ENCODE measurements at regions not wholly inside any gene's neighbourhood (a gene's known extent, or its start where the extent isn't known, plus 50 kb on each side); places are given as distances from the start of the nearest gene placed in this dataset.

DNA sequence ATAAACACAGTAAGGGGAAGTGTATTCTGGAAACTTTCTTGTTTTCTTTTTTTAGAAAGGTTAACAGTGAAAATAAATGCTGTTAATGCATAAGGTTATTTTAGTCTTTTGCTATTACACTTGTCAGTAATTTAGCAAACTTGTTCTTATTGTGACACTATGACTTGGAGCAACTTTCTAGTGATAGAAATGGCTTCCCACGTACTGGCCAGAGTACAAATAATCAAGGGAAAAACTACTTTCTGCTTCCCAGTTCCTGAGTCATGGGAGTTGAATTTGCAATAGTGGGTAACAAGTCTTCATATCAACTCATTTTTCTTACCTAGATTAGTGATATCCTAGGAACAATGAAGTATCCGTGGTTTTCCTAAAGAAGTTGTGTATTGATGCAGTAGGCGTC, 1072.3 kb downstream of the FLRT2 start:
- no peak for TF ChIP-seq CTCF (IDR thresholded peaks at IDR 0.05; ENCODE audit: insufficient read depth, low read depth, low read length)
- no peak for DNase-seq (ENCODE audit: low read depth)

GRCh38 chr14:86601813-86602212, 1071.9 kb downstream of the FLRT2 start:
- no peak for TF ChIP-seq CTCF (IDR thresholded peaks at IDR 0.05; ENCODE audit: insufficient read depth, low read depth, low read length)
- no peak overlapping the region for H3K4me3 ChIP-seq (ENCODE audit: low read depth, low read length)
- DNase-seq (ENCODE audit: low read depth), result no peak

More for the DNA sequence above, 1072.3 kb downstream of the FLRT2 start:
- H3K4me3 ChIP-seq (ENCODE audit: low read depth, low read length), result no peak overlapping the region

DNA sequence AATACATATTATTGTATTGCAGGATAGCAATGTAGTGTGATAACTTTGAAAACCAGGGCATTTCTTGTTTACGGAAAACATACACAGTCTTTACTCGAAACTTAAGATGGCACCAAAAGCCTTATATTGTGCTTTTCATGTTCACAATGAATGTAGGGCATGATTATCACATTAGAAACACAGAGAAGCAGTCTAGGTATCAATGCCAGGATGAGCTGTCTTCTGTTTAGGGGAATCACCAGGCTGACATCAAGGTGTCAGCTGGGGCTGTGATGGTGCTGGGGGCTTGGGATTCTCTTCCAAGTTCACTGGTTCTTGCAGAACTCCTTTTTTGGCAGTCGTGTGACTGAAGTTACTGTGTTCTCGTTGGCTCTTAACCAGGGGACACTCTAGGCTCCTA, 1067.3 kb downstream of the FLRT2 start:
- no peak overlapping the region for H3K4me3 ChIP-seq (ENCODE audit: low read depth, low read length)
- TF ChIP-seq CTCF (IDR thresholded peaks at IDR 0.05; ENCODE audit: insufficient read depth, low read depth, low read length), result no peak
- DNase-seq (ENCODE audit: low read depth), result no peak

DNA sequence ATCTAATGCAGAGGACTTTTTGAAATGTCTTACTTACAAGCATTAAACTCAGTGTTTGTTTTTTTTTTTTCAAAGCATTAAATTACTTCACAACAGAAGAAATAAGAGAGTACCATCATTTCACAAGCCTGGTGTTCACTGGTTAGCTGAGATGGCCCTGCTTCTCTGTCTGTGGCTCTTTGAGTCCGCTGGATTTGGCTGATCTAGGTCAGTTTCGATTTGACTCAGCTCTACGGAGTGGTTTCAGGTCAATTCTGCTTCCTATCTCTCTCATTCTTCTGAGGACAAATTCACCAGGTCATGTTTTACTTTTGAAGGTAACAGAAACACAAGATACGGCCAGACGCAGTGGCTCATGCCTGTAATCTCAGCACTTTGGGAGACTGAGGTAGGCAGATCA, 1066.1 kb downstream of the FLRT2 start:
- no peak for TF ChIP-seq CTCF (IDR thresholded peaks at IDR 0.05; ENCODE audit: insufficient read depth, low read depth, low read length)
- no peak for DNase-seq (ENCODE audit: low read depth)
- H3K4me3 ChIP-seq (ENCODE audit: low read depth, low read length), result no peak overlapping the region

DNA sequence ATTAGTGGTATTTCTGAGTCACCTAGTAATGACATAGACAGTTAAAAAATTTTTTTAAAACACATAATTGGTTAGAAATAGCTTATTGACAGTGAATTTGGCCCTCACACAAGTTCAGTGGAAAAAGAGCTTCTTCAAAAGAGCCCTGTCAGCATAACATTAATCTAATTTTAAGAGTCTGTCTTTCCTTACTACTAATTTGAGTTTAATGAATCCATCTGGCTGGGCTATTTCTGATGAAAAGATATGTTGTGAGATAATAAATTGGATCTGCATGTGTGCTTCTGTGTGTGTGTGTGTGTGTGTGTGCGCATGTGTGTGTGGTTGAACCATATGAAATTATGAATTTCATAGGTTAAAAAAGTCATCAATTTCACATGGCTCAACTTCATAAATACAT, 1045.2 kb downstream of the FLRT2 start:
- DNase-seq (ENCODE audit: low read depth), result no peak
- TF ChIP-seq CTCF (IDR thresholded peaks at IDR 0.05; ENCODE audit: insufficient read depth, low read depth, low read length), result no peak
- no peak overlapping the region for H3K4me3 ChIP-seq (ENCODE audit: low read depth, low read length)

- no peak for TF ChIP-seq CTCF (IDR thresholded peaks at IDR 0.05; ENCODE audit: insufficient read depth, low read depth, low read length)
- no peak for DNase-seq (ENCODE audit: low read depth)
- H3K4me3 ChIP-seq (ENCODE audit: low read depth, low read length), result no peak overlapping the region
Measured at GRCh38 chr14:86574778-86575129, 1044.8 kb downstream of the FLRT2 start.

GRCh38 chr14:86574051-86574777, 1044.3 kb downstream of the FLRT2 start:
- TF ChIP-seq CTCF (IDR thresholded peaks at IDR 0.05; ENCODE audit: insufficient read depth, low read depth, low read length), result no peak
- H3K4me3 ChIP-seq (ENCODE audit: low read depth, low read length), result no peak overlapping the region
- DNase-seq (ENCODE audit: low read depth), result no peak

Measured in fibroblast of villous mesenchyme (primary cell).